ENCODE measurements at regions not wholly inside any gene's neighbourhood (a gene's known extent, or its start where the extent isn't known, plus 50 kb on each side); places are given as distances from the start of the nearest gene placed in this dataset.
A peak's percentile ranks its signal among the peaks of the same experiment; 100 is the strongest.

- H3K27ac Mint-ChIP-seq = no peak overlapping the region
- no peaks in the 10 kb centered on the region for H3K36me3 ChIP-seq (ENCODE audit: insufficient read depth, low read length)
- peaks cover 30% of the 10 kb centered on the region for H3K27me3 Mint-ChIP-seq
- ATAC-seq (ENCODE audit: poor library complexity) (no peak), DNase-seq (no peak)
- H3K4me1 Mint-ChIP-seq (ENCODE audit: low read depth) = no peaks in the 10 kb centered on the region
- no peak overlapping the region for H3K4me3 ChIP-seq (ENCODE audit: low read length)
- no peak overlapping the region for H3K4me3 Mint-ChIP-seq
- CTCF ChIA-PET = no interaction called here
- no peak overlapping the region for H3K27ac ChIP-seq (ENCODE audit: low read depth in 1 of 2, low read length in 2 of 2)
- TF ChIP-seq, protein P1, sequence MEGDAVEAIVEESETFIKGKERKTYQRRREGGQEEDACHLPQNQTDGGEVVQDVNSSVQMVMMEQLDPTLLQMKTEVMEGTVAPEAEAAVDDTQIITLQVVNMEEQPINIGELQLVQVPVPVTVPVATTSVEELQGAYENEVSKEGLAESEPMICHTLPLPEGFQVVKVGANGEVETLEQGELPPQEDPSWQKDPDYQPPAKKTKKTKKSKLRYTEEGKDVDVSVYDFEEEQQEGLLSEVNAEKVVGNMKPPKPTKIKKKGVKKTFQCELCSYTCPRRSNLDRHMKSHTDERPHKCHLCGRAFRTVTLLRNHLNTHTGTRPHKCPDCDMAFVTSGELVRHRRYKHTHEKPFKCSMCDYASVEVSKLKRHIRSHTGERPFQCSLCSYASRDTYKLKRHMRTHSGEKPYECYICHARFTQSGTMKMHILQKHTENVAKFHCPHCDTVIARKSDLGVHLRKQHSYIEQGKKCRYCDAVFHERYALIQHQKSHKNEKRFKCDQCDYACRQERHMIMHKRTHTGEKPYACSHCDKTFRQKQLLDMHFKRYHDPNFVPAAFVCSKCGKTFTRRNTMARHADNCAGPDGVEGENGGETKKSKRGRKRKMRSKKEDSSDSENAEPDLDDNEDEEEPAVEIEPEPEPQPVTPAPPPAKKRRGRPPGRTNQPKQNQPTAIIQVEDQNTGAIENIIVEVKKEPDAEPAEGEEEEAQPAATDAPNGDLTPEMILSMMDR (IDR thresholded peaks at IDR 0.05) = no peak
- POLR2A ChIA-PET = no interaction called here
- H3K9me3 ChIP-seq (ENCODE audit: control insufficient read depth in 1 of 2, insufficient read depth in 1 of 2, low read length in 2 of 2) = no peaks in the 10 kb centered on the region
- H3K9me3 Mint-ChIP-seq = no peaks in the 10 kb centered on the region
- no peaks in the 10 kb centered on the region for H3K4me1 ChIP-seq (ENCODE audit: insufficient read depth, low read length)
- intact Hi-C loops (cut with DNase I, micrococcal nuclease) = no loop called here
- no peaks in the 10 kb centered on the region for H3K36me3 Mint-ChIP-seq (ENCODE audit: low read depth)
- no peaks in the 10 kb centered on the region for H3K27me3 ChIP-seq (ENCODE audit: control insufficient read depth in 1 of 2, insufficient read depth in 2 of 2, low read length in 2 of 2)
These were observed 61.8 kb upstream of the LAMA2 start for GRCh38 chr6:128821116-128821515.

DNA sequence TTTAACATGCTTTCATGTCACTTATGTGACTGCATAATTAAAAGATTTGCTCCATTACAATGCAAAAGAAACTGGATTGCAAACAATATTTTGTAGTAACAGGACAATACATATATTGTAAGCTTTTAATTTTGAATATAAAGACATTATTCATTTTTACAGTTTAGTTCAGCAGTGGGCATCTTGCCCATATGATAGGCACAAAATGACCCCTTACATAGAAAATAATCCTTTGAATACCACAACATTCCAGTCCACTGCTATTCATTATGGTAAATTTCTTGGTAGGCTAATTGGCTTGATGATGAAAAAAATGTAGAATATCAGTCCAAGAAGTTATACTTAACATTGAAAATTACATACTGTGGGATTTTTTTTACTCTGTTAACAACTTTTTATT lies 74.1 kb upstream of the LAMA2 start:
- H3K36me3 ChIP-seq (ENCODE audit: insufficient read depth, low read length) = no peaks in the 10 kb centered on the region
- TF ChIP-seq, protein P1 (IDR thresholded peaks at IDR 0.05) = no peak
- no peaks in the 10 kb centered on the region for H3K4me1 ChIP-seq (ENCODE audit: insufficient read depth, low read length)
- ChIA-PET POLR2A (no interaction called here), CTCF (no interaction called here)
- no peak overlapping the region for H3K4me3 ChIP-seq (ENCODE audit: low read length)
- H3K27me3 Mint-ChIP-seq = peaks cover 7% of the 10 kb centered on the region
- H3K4me3 Mint-ChIP-seq = no peak overlapping the region
- no peaks in the 10 kb centered on the region for H3K27me3 ChIP-seq (ENCODE audit: control insufficient read depth in 1 of 2, insufficient read depth in 2 of 2, low read length in 2 of 2)
- H3K4me1 Mint-ChIP-seq (ENCODE audit: low read depth) = no peaks in the 10 kb centered on the region
- no peak overlapping the region for H3K27ac ChIP-seq (ENCODE audit: low read depth in 1 of 2, low read length in 2 of 2)
- no peak overlapping the region for H3K27ac Mint-ChIP-seq
- no peaks in the 10 kb centered on the region for H3K36me3 Mint-ChIP-seq (ENCODE audit: low read depth)
- H3K9me3 Mint-ChIP-seq = no peaks in the 10 kb centered on the region
- ATAC-seq (ENCODE audit: poor library complexity) (no peak), DNase-seq (no peak)
- intact Hi-C loops (cut with DNase I, micrococcal nuclease) = no loop called here
- no peaks in the 10 kb centered on the region for H3K9me3 ChIP-seq (ENCODE audit: control insufficient read depth in 1 of 2, insufficient read depth in 1 of 2, low read length in 2 of 2)

DNA sequence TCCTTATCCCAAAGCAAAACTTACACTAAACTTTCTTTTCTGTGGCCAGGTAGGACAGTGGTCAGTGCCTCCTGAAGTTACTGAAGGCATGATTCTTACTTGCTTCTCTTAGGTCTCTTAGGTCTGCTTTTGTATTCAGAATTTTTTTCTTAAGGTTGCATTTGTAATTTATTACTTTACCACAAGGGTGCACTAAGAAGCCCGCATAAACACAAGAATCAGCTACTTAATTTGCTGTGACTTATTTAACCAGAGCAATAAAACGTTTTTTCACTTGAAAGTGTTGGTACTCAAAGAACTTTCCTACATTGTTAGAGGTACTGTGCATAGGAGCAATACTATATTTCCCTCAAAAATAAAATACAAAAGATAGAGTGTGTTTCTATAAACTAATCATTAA lies 75.4 kb upstream of the LAMA2 start:
- ATAC-seq (ENCODE audit: poor library complexity) = no peak
- Mint-ChIP-seq H3K36me3 (ENCODE audit: low read depth) (no peaks in the 10 kb centered on the region), H3K9me3 (no peaks in the 10 kb centered on the region), H3K27ac (no peak overlapping the region), H3K4me1 (ENCODE audit: low read depth) (no peaks in the 10 kb centered on the region), H3K27me3 (peaks cover 4% of the 10 kb centered on the region), H3K4me3 (no peak overlapping the region)
- H3K27me3 ChIP-seq (ENCODE audit: control insufficient read depth in 1 of 2, insufficient read depth in 2 of 2, low read length in 2 of 2) = no peaks in the 10 kb centered on the region
- TF ChIP-seq, protein P1 (IDR thresholded peaks at IDR 0.05) = peak; percentile 18
- H3K9me3 ChIP-seq (ENCODE audit: control insufficient read depth in 1 of 2, insufficient read depth in 1 of 2, low read length in 2 of 2) = no peaks in the 10 kb centered on the region
- POLR2A ChIA-PET = no interaction called here
- DNase-seq = peak in 3 of 14 experiments; percentile 2 to 15 (median 9)
- intact Hi-C loops (cut with DNase I, micrococcal nuclease) = no loop called here
- H3K4me3 ChIP-seq (ENCODE audit: low read length) = no peak overlapping the region
- CTCF ChIA-PET = interaction anchor here (0.6 kb wide), 1 partner anchor 1940 kb away, joined by 3 read pairs; no protein-coding TSS in a partner anchor
- H3K36me3 ChIP-seq (ENCODE audit: insufficient read depth, low read length) = no peaks in the 10 kb centered on the region
- no peak overlapping the region for H3K27ac ChIP-seq (ENCODE audit: low read depth in 1 of 2, low read length in 2 of 2)
- H3K4me1 ChIP-seq (ENCODE audit: insufficient read depth, low read length) = no peaks in the 10 kb centered on the region

Data from CD4-positive, alpha-beta T cell (primary cell).